ENCODE measurements at regions not wholly inside any gene's neighbourhood (a gene's known extent, or its start where the extent isn't known, plus 50 kb on each side); places are given as distances from the start of the nearest gene placed in this dataset.

DNA sequence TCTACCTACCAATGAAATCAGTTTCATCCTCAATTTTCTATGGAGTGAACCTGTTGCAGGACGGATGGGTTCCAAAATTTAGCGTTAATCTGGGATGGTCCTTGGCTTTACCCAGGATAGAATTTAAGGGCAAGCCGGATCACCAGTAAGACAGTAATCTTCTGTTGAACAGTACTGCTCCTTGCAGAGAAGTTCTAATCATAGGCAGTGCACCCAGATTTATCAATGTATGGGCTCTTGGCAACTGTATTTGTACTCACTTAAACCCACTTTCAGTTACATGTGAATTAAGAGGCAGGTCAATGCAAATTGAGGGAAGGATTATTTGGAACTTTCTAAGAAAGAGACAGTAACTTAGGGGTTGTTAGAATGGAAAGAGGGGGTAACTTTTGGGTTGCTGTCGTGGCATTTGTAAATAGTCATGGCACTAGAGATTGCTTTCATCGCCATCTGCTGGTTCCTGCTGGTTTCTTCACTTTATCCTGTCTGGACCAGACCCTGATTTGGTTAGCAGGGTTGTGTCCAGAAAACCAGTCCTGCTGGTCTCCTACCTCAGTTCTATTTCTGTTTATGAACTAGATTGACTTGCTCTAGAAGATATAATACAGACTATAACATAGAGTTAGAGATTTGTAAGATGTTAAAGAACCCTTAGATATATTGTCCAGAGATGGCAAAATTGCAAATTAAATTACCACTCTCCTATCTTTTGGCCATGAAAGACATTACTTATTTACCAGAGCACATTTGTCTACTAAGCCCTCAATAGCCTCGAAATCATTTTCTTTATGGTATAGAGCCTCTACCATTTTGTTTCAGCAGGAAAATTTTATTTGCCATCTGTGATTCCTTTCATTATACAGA is 646.3 kb downstream of the UTRN start:
- H3K4me1 ChIP-seq = no peaks in the 10 kb centered on the region
- no peak overlapping the region for H3K4me3 ChIP-seq
- H3K27ac ChIP-seq = no peak overlapping the region
- intact Hi-C loops (cut with DNase I) = loop anchor here in 1 of 2 donors (10.0 kb wide), 1 partner anchor 347 kb away; no protein-coding TSS in a partner anchor
- ATAC-seq (peak; percentile 72), DNase-seq (peak in 1 of 4 donors; percentile 42)
- H3K36me3 ChIP-seq = no peaks in the 10 kb centered on the region
- no peaks in the 10 kb centered on the region for H3K27me3 ChIP-seq
- H3K9me3 ChIP-seq = peaks cover 0 to 8% of the 10 kb centered on the region in 2 donors
- TF ChIP-seq, protein P1, sequence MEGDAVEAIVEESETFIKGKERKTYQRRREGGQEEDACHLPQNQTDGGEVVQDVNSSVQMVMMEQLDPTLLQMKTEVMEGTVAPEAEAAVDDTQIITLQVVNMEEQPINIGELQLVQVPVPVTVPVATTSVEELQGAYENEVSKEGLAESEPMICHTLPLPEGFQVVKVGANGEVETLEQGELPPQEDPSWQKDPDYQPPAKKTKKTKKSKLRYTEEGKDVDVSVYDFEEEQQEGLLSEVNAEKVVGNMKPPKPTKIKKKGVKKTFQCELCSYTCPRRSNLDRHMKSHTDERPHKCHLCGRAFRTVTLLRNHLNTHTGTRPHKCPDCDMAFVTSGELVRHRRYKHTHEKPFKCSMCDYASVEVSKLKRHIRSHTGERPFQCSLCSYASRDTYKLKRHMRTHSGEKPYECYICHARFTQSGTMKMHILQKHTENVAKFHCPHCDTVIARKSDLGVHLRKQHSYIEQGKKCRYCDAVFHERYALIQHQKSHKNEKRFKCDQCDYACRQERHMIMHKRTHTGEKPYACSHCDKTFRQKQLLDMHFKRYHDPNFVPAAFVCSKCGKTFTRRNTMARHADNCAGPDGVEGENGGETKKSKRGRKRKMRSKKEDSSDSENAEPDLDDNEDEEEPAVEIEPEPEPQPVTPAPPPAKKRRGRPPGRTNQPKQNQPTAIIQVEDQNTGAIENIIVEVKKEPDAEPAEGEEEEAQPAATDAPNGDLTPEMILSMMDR (IDR thresholded peaks at IDR 0.05) = no peak

DNA sequence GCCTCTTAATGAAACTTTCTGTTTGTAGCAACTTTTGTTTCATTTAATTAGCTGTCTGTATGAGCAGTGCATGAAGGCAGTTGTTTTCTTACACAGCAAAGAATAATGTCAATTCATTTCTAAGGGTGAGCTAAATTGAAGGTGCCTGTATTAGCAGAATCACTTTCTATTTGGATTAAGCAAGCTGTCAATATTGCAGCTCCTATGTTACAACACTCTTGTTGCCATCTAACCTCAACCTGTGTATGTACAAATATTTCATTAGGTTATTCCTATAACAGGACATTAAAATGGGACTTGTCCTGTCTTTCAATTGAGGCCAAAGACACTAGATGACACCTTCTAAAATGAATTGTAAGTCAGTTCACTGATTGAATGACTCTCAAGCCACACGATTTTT is 647.5 kb downstream of the UTRN start:
- Histone ChIP-seq H3K4me3 (no peak overlapping the region), H3K27me3 (no peaks in the 10 kb centered on the region), H3K9me3 (peaks cover 0 to 8% of the 10 kb centered on the region in 2 donors), H3K36me3 (no peaks in the 10 kb centered on the region), H3K27ac (no peak overlapping the region), H3K4me1 (no peaks in the 10 kb centered on the region)
- TF ChIP-seq, protein P1 (IDR thresholded peaks at IDR 0.05) = no peak
- ATAC-seq = no peak
- no peak for DNase-seq
- intact Hi-C loops (cut with DNase I) = loop anchor here in 1 of 2 donors (10.0 kb wide), 1 partner anchor 348 kb away; no protein-coding TSS in a partner anchor

DNA sequence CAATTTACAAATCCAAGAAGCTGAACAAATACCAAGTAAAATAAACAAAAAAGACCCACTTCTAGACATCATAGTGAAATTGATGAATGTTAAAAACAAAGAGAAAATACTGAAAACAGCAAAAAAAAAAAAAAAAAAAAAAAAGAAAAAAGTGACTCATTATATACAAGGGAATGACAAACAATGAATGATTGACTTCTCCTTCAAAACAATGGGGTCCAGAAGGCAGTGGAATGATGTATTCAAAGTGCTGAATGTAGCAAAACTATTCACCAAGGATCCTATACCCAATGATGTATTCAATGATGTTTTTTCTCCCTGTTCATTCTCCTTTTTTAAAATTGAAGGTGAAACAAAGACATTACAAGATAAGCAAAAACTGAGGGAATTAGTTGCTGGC is 650.0 kb downstream of the UTRN start:
- Histone ChIP-seq H3K4me1 (no peaks in the 10 kb centered on the region), H3K4me3 (no peak overlapping the region), H3K27ac (no peak overlapping the region), H3K27me3 (no peaks in the 10 kb centered on the region), H3K9me3 (peaks cover 0 to 8% of the 10 kb centered on the region in 2 donors), H3K36me3 (no peaks in the 10 kb centered on the region)
- ATAC-seq = no peak
- DNase-seq = no peak
- TF ChIP-seq, protein P1 (IDR thresholded peaks at IDR 0.05) = no peak
- intact Hi-C loops (cut with DNase I) = loop anchor here in 1 of 2 donors (10.0 kb wide), 1 partner anchor 350 kb away; no protein-coding TSS in a partner anchor

DNA sequence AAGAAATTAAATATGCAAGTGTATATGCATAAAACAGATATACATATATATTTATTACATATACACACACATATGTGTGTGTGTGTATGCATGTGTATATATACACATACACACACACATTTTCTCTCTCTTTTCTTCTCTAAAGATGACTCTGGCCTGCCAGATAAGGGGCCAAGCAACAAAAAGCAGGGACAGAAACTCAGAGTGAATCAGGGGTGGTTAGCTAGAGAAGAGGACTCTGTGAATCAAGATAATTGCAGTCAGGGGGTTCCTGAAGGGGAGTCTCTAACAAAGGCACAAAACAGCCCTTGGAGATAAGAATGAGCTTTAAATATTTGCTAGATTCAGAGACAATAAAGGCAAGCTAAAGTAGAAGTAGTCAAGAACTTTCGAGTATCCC is 650.5 kb downstream of the UTRN start:
- TF ChIP-seq, protein P1 (IDR thresholded peaks at IDR 0.05) = no peak
- DNase-seq (no peak), ATAC-seq (no peak)
- Histone ChIP-seq H3K27me3 (no peaks in the 10 kb centered on the region), H3K4me3 (no peak overlapping the region), H3K9me3 (peaks cover 0 to 8% of the 10 kb centered on the region in 2 donors), H3K4me1 (no peaks in the 10 kb centered on the region), H3K27ac (no peak overlapping the region), H3K36me3 (no peaks in the 10 kb centered on the region)
- intact Hi-C loops (cut with DNase I) = loop anchor here in 1 of 2 donors (10.0 kb wide), 1 partner anchor 351 kb away; no protein-coding TSS in a partner anchor

DNA sequence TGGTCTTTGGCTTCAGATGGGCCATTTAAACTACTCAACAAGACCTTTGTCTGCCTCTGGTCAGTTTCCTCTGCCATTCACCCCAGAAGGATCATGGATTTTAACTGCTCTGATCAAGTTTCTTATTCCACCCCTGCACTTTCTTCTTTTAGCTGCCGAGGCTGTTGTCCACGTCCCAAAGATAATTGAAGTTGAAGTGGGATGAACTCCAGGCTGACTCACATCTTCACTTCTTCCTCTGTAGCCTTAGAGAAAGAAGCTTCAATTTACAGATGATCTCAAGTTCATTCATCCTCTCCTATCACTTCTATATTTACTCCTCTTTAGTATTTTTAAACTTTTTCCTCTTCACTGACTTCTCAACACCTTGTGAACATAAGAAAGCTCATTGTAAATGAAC is 651.6 kb downstream of the UTRN start:
- ATAC-seq (no peak), DNase-seq (no peak)
- Histone ChIP-seq H3K4me1 (no peaks in the 10 kb centered on the region), H3K27ac (no peak overlapping the region), H3K4me3 (no peak overlapping the region), H3K27me3 (no peaks in the 10 kb centered on the region), H3K36me3 (no peaks in the 10 kb centered on the region), H3K9me3 (peaks cover 0 to 8% of the 10 kb centered on the region in 2 donors)
- TF ChIP-seq, protein P1 (IDR thresholded peaks at IDR 0.05) = no peak
- intact Hi-C loops (cut with DNase I) = loop anchor here in 1 of 2 donors (10.0 kb wide), 1 partner anchor 352 kb away; no protein-coding TSS in a partner anchor
